Transverse colon (tissue), 1 donor: ENCODE measurements at regions not wholly inside any gene's neighbourhood (a gene's known extent, or its start where the extent isn't known, plus 50 kb on each side); places are given as distances from the start of the nearest gene placed in this dataset.

Experiments used
- EP300 ChIP-seq: sonication (generic); formaldehyde crosslinking; IDR thresholded peaks from one replicate; pipeline ENCODE4 v1.6.1; 2017; ENCODE audit warnings: antibody characterized with exemption, low read depth
- POLR2A ChIP-seq: fragments of 450-650 bp; IDR thresholded peaks from one replicate; pipeline ENCODE4 v1.6.1; 2016; ENCODE audit warnings: antibody characterized with exemption, mild to moderate bottlenecking, moderate library complexity

DNA sequence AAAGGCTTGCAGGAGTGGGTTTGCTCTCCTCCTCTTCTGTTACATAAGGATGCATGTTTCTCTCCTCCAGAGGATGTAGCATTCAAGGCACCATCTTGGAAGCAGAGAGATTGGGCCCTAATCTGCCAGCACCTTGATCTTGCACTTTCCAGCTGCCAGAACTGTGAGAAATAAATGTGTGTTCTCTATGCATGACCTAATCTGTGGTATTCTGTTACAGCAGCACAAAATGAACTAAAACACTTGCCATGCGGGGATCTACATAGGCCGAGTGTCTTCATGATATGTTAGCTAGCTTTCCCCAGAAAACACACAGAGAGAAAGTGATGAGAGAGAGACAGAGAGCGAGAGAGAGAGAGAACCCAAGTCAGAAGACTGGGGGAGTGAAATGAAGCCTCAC is 273.5 kb downstream of the UTP18 start:
- TF ChIP-seq EP300 (no peak), POLR2A (no peak)
